HepG2 (cell line): ENCODE measurements at regions not wholly inside any gene's neighbourhood (a gene's known extent, or its start where the extent isn't known, plus 50 kb on each side); places are given as distances from the start of the nearest gene placed in this dataset.

Experiments used
- ATAC-seq: fragments of 200-7000 bp; cut with Tn5 transposase; 3 replicates; pipeline ENCODE4 v1.9.1; 2020; ENCODE audit warnings: mild to moderate bottlenecking, moderate library complexity
- BruUV-seq: library from RNA; stranded (reverse); fragments of 400-500 nt; replicated peaks from 2 replicates; lab custom pipeline; 2021; lab: Mats Ljungman, UMichigan
- CTCF ChIA-PET: fragments of 300-600 bp; formaldehyde crosslinking; extraction: SDS; loops from one replicate; lab custom pipeline; 2021; ENCODE audit warnings: low total read pairs, inconsistent platforms, low intra/inter-chr PET ratio; lab: Yijun Ruan, JAX
- POLR2A ChIA-PET: fragments of 350-600 bp; sonication (Branson Sonifier 250); formaldehyde crosslinking; loops from one replicate; lab custom pipeline; 2020; ENCODE audit warnings: antibody characterized with exemption, inconsistent platforms; lab: Yijun Ruan, JAX
- DNase-seq: peaks from one replicate; pipeline ENCODE4 v3.0.0-alpha.2; 2015; ENCODE audit warnings: low spot score
- FAIRE-seq: peaks from 3 replicates; lab custom pipeline; 2011; peaks lifted over from hg19 to GRCh38; lab: Jason Lieb, UNC
- H2AFZ ChIP-seq: one replicate; pipeline ENCODE4 v1.6.1; 2011; ENCODE audit warnings: low read length, inconsistent platforms
- H3K27ac ChIP-seq: fragments of 300-600 bp; 3 replicates; pipeline ENCODE4 v1.8.0; 2011; ENCODE audit warnings: mixed run types, mild to moderate bottlenecking, mixed read lengths, low read length, inconsistent platforms; ENCODE audit not compliant: insufficient read depth; ENCODE audit errors: extremely low read length
- H3K27me3 ChIP-seq, 2 experiments: fragments of 200-600 bp in 1 of 2; 2 replicates in 1 of 2; 3 replicates in 1 of 2; pipeline versions ENCODE4 v1.6.0 to v1.8.0; 2011; ENCODE audit warnings: low read length in 2 of 2, mild to moderate bottlenecking in 2 of 2, moderate library complexity in 2 of 2, inconsistent platforms in 1 of 2; ENCODE audit not compliant: insufficient read depth in 2 of 2, control insufficient read depth in 1 of 2
- H3K36me3 ChIP-seq, 2 experiments: fragments of 200-600 bp in 1 of 2; replicated peaks in 1 of 2; 2 replicates in 1 of 2; 3 replicates in 1 of 2; pipeline versions ENCODE4 v1.5.1 to v1.8.0; 2011; ENCODE audit warnings: low read length in 2 of 2, inconsistent platforms in 1 of 2; ENCODE audit not compliant: insufficient read depth in 2 of 2, control insufficient read depth in 1 of 2
- H3K4me1 ChIP-seq: 2 replicates; pipeline ENCODE4 v1.5.1; 2012; ENCODE audit warnings: low read length, inconsistent platforms; ENCODE audit not compliant: insufficient read depth
- H3K4me2 ChIP-seq: 2 replicates; pipeline ENCODE4 v1.6.0; 2011; ENCODE audit warnings: low read depth, low read length, inconsistent platforms
- H3K4me3 ChIP-seq, 3 experiments: fragments of 200-600 bp in 1 of 3; sonication (generic), shearing (Covaris generic) in 1 of 3; replicated peaks in 1 of 3; 2 replicates each; pipeline ENCODE4 v1.5.1; 2011 to 2016; ENCODE audit warnings: low read length in 3 of 3, inconsistent platforms in 2 of 3, low read depth in 2 of 3, mild to moderate bottlenecking in 2 of 3, control low read depth in 1 of 3, mixed read lengths in 1 of 3; ENCODE audit not compliant: insufficient read depth in 1 of 3
- H3K79me2 ChIP-seq: one replicate; pipeline ENCODE4 v1.6.1; 2011; ENCODE audit warnings: low read length, inconsistent platforms; ENCODE audit not compliant: insufficient read depth
- H3K9ac ChIP-seq: 2 replicates; pipeline ENCODE4 v1.6.0; 2011; ENCODE audit warnings: mild to moderate bottlenecking, low read depth, low read length, inconsistent platforms; ENCODE audit not compliant: insufficient read depth
- H3K9me3 ChIP-seq: 2 replicates; pipeline ENCODE4 v1.5.1; 2012; ENCODE audit warnings: mild to moderate bottlenecking, low read length
- H4K20me1 ChIP-seq: 2 replicates; pipeline ENCODE4 v1.6.0; 2011; ENCODE audit warnings: inconsistent platforms, mild to moderate bottlenecking, low read length, moderate library complexity; ENCODE audit not compliant: insufficient read depth
- CBX1 ChIP-seq: IDR thresholded peaks from one replicate; pipeline ENCODE4 v1.6.1; 2016; ENCODE audit warnings: antibody characterized with exemption, low read depth
- CHD2 ChIP-seq: IDR thresholded peaks from 2 replicates; pipeline ENCODE4 v1.6.1; 2011; ENCODE audit warnings: low read depth, low read length, improper control_type of control experiment
- ELF1 ChIP-seq: sonication (generic); formaldehyde crosslinking; IDR thresholded peaks from 2 replicates; pipeline ENCODE4 v1.4.0; 2020; ENCODE audit warnings: missing genetic modification reagents
- HDAC1 ChIP-seq: sonication (generic); formaldehyde crosslinking; IDR thresholded peaks from 2 replicates; pipeline ENCODE4 v1.5.1; 2020; ENCODE audit warnings: mild to moderate bottlenecking, missing genetic modification reagents
- HNRNPH1 ChIP-seq: fragments of 200-400 bp; formaldehyde crosslinking; optimal IDR thresholded peaks from 2 replicates; pipeline ENCODE3; 2017; ENCODE audit warnings: mild to moderate bottlenecking, low read depth, low read length
- KMT2A ChIP-seq: sonication (generic); formaldehyde crosslinking; IDR thresholded peaks from 2 replicates; pipeline ENCODE4 v1.4.0; 2020; ENCODE audit warnings: missing genetic modification reagents
- MTF2 ChIP-seq: sonication (generic); formaldehyde crosslinking; IDR thresholded peaks from 2 replicates; pipeline ENCODE4 v1.5.0; 2020; ENCODE audit warnings: missing genetic modification reagents, borderline replicate concordance
- PAXIP1 ChIP-seq: sonication (generic); formaldehyde crosslinking; conservative IDR thresholded peaks from 2 replicates; pipeline ENCODE4 v1.4.0; 2020; ENCODE audit warnings: mild to moderate bottlenecking, missing genetic modification reagents, moderate library complexity
- PITX1 ChIP-seq: sonication (generic); formaldehyde crosslinking; IDR thresholded peaks from 2 replicates; pipeline ENCODE4 v1.5.1; 2020; ENCODE audit warnings: mild to moderate bottlenecking, missing genetic modification reagents
- RBM39 ChIP-seq: fragments of 200-400 bp; formaldehyde crosslinking; IDR thresholded peaks from one replicate; pipeline ENCODE4 v1.6.1; 2018; ENCODE audit warnings: antibody characterized with exemption, mild to moderate bottlenecking, low read depth, low read length; ENCODE audit not compliant: poor library complexity, severe bottlenecking
- RCOR2 ChIP-seq: IDR thresholded peaks from 2 replicates; pipeline ENCODE4 v1.6.1; 2016; ENCODE audit warnings: missing biosample characterization, missing genetic modification reagents
- RORA ChIP-seq: sonication (generic); formaldehyde crosslinking; IDR thresholded peaks from 2 replicates; pipeline ENCODE4 v1.5.0; 2020; ENCODE audit warnings: mild to moderate bottlenecking, missing genetic modification reagents, moderate library complexity
- TARDBP ChIP-seq: sonication (generic); formaldehyde crosslinking; IDR thresholded peaks from 2 replicates; pipeline ENCODE4 v1.8.0; 2022; ENCODE audit warnings: mild to moderate bottlenecking, missing genetic modification reagents
- ZBTB21 ChIP-seq: sonication (generic); formaldehyde crosslinking; IDR thresholded peaks from 2 replicates; pipeline ENCODE4 v1.4.0; 2020; ENCODE audit warnings: missing genetic modification reagents
- ZNF280B ChIP-seq: sonication (generic); formaldehyde crosslinking; IDR thresholded peaks from 2 replicates; pipeline ENCODE4 v1.5.0; 2020; ENCODE audit warnings: missing genetic modification reagents, mild to moderate bottlenecking, borderline replicate concordance
- ZNF280D ChIP-seq: sonication (generic); formaldehyde crosslinking; IDR thresholded peaks from 2 replicates; pipeline ENCODE4 v1.5.1; 2020; ENCODE audit warnings: mild to moderate bottlenecking, missing genetic modification reagents
- ZNF317 ChIP-seq: sonication (generic); formaldehyde crosslinking; IDR thresholded peaks from 2 replicates; pipeline ENCODE4 v1.5.0; 2020; ENCODE audit warnings: mild to moderate bottlenecking, missing genetic modification reagents
- ZNF672 ChIP-seq: sonication (generic); formaldehyde crosslinking; IDR thresholded peaks from 2 replicates; pipeline ENCODE4 v1.8.1; 2022; ENCODE audit warnings: missing genetic modification reagents
- ZNF792 ChIP-seq: IDR thresholded peaks from 2 replicates; pipeline ENCODE4 v1.6.1; 2016
- ZSCAN22 ChIP-seq: sonication (generic); formaldehyde crosslinking; IDR thresholded peaks from 2 replicates; pipeline ENCODE4 v1.4.0; 2020; ENCODE audit warnings: mild to moderate bottlenecking, missing genetic modification reagents
- whole genome bisulfite sequencing: methylation state at CpG from one replicate; pipeline ENCODE4 v1.1.6; 2017; ENCODE audit warnings: low lambda C conversion rate; 5-methylcytosine and 5-hydroxymethylcytosine counted together
- in situ Hi-C: cut with HindIII; loops from 2 replicates; pipeline ENCODE4 v1.10.0; 2017; ENCODE audit warnings: low pct_unique_long_range_greater_than_20kb; ENCODE audit not compliant: extremely low pct_ligation_motif_present
- intact Hi-C: fragments of 100-400 bp; cut with micrococcal nuclease; formaldehyde crosslinking; loops from one replicate; pipeline ENCODE4 v1.10.0; 2022; ENCODE audit not compliant: unreplicated experiment

GRCh38 chr16:72727565-72727964 lies 320.4 kb downstream of the ZFHX3 start:
- no peaks in the 10 kb centered on the region for H3K79me2 ChIP-seq
- intact Hi-C loops: no loop called here
- no peak overlapping the region for H3K9ac ChIP-seq
- no peaks in the 10 kb centered on the region for H3K36me3 ChIP-seq
- FAIRE-seq (no peak), DNase-seq (no peak), ATAC-seq (no peak)
- no TSS peak for BruUV-seq
- in situ Hi-C loops: no loop called here
- H3K4me1 ChIP-seq: no peaks in the 10 kb centered on the region
- CTCF ChIA-PET: no interaction called here
- no peaks in the 10 kb centered on the region for H3K27me3 ChIP-seq
- H4K20me1 ChIP-seq: no peaks in the 10 kb centered on the region
- H3K9me3 ChIP-seq: no peaks in the 10 kb centered on the region
- H2AFZ ChIP-seq: no peak overlapping the region
- H3K4me3 ChIP-seq: no peak overlapping the region
- POLR2A ChIA-PET: no interaction called here
- no peak overlapping the region for H3K4me2 ChIP-seq
- H3K27ac ChIP-seq: no peak overlapping the region
- TF ChIP-seq KMT2A (CRISPR knock-in tag): no peak
- no peak for TF ChIP-seq HDAC1
- no peak for TF ChIP-seq ZNF280D
- no peak for TF ChIP-seq ZNF672
- no peak for TF ChIP-seq RORA (CRISPR knock-in tag)
- TF ChIP-seq RCOR2 (CRISPR knock-in tag): no peak
- no peak for TF ChIP-seq ELF1 (CRISPR knock-in tag)
- TF ChIP-seq TARDBP (CRISPR knock-in tag): no peak
- TF ChIP-seq ZBTB21 (CRISPR knock-in tag): no peak
- TF ChIP-seq ZSCAN22 (CRISPR knock-in tag): no peak
- no peak for TF ChIP-seq ZNF280B (CRISPR knock-in tag)
- no peak for TF ChIP-seq HNRNPH1
- no peak for TF ChIP-seq PITX1 (CRISPR knock-in tag)
- no peak for TF ChIP-seq PAXIP1 (CRISPR knock-in tag)
- TF ChIP-seq RBM39: no peak
- TF ChIP-seq CHD2: no peak
- TF ChIP-seq ZNF792: no peak
- no peak for TF ChIP-seq CBX1
- TF ChIP-seq MTF2 (CRISPR knock-in tag): no peak
- no peak for TF ChIP-seq ZNF317
- WGBS: 93% methylated on average over 1 of the region's 1 CpG
